ENCODE measurements at regions not wholly inside any gene's neighbourhood (a gene's known extent, or its start where the extent isn't known, plus 50 kb on each side); places are given as distances from the start of the nearest gene placed in this dataset.

DNA sequence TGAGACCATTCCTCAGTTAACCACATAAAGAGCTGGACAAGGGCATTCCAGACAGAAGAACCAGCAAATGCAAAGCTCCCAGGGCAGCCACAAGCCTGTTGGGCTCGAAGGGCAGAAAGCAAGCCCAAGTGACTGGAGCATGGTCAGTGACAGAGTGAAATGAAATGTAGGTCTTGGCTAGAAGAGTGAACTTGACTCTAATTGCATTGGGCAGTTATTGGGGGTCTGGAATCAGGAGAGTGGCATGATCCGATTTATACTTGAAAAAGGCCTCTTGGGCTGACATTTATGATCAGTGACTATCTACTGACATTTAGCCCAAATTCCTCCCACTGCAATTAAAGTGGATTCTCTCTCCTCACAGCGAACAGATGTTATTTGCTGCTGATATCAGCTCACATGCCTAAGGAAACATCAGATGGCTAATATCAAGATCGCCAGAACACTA lies 152.5 kb upstream of the KLF7 start:
- in situ Hi-C loops (cut with MboI; ENCODE audit: low pct_unique_long_range_greater_than_20kb, low sequenced_read_pairs, unreplicated experiment), result no loop called here
- TF ChIP-seq, protein P1, sequence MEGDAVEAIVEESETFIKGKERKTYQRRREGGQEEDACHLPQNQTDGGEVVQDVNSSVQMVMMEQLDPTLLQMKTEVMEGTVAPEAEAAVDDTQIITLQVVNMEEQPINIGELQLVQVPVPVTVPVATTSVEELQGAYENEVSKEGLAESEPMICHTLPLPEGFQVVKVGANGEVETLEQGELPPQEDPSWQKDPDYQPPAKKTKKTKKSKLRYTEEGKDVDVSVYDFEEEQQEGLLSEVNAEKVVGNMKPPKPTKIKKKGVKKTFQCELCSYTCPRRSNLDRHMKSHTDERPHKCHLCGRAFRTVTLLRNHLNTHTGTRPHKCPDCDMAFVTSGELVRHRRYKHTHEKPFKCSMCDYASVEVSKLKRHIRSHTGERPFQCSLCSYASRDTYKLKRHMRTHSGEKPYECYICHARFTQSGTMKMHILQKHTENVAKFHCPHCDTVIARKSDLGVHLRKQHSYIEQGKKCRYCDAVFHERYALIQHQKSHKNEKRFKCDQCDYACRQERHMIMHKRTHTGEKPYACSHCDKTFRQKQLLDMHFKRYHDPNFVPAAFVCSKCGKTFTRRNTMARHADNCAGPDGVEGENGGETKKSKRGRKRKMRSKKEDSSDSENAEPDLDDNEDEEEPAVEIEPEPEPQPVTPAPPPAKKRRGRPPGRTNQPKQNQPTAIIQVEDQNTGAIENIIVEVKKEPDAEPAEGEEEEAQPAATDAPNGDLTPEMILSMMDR (IDR thresholded peaks at IDR 0.05; ENCODE audit: extremely low read depth, insufficient read depth, missing control alignments), result no peak
- no peak for DNase-seq (ENCODE audit: low spot score)

DNA sequence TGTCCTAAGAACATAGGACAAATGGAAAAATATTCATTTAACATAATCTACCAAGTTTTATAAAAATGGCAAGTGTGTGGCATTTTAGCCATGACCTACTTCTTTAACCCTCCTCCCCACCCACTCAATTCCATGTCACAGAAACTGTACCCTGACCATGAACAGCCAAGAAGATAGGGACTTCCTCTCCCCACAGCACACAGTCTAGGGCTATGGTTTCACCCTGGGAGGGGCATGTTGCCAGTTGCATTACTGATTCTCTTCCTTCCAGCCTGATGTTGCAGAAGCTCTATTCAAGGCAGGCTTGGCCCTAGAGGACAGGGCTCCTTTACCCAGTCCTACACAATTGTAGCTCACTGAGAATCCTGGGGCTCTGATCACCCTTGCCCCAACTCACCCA lies 153.6 kb upstream of the KLF7 start:
- in situ Hi-C loops (cut with MboI; ENCODE audit: low pct_unique_long_range_greater_than_20kb, low sequenced_read_pairs, unreplicated experiment), result no loop called here
- TF ChIP-seq, protein P1 (IDR thresholded peaks at IDR 0.05; ENCODE audit: extremely low read depth, insufficient read depth, missing control alignments), result no peak
- no peak for DNase-seq (ENCODE audit: low spot score)

DNA sequence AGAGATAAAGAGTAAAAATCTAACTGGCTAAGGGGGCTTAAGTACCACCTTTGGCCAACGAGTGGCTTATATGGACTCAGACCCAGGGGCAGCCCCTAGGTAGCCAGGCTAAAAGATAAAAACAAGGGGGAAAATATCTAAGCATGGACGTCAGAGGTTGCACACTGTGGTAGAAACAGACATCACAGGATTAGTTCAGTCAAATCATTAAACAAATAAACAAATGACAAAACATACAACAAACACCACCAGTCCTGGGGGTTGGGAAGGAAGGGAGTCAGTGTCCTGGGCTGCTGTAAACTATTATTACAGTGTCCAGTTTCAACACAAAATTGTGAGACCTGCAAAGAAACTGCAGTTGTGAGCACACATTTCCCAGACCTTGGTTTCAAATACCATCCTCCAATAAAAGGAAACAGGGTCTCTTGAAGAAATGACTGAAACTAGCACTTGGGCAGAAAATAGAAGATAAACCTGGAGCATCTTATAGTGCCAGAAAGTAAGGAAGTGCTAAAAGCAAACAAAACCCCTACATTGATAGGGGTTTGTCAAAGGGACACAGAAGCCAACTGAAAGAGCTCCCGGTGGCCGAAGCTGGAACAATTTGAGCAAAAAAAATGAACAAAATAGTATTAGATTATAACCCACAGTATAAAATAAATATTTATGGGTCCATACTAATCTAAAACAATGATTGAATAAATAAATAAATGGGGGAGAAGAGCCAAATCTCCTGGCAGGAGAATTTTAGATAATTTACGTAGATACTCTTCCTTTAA lies 154.8 kb upstream of the KLF7 start:
- TF ChIP-seq, protein P1 (IDR thresholded peaks at IDR 0.05; ENCODE audit: extremely low read depth, insufficient read depth, missing control alignments), result no peak

DNA sequence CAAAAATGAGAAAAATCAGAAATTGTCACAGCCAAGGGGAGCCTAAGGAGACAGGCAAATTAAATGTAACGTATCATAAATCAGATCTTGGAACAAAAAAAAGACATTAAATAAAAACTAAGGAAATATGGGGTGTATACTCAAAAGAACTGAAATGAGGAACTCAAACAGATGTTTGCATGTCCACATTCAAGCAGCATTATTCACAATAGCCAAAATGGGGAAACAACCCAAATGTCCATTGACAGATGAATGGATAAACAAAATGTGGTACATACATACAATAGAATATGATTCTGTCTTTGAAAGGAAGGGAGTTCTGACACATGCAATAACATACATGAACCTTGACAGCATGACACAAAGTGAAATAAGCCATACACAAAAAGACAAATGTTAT lies 155.8 kb upstream of the KLF7 start:
- TF ChIP-seq, protein P1 (IDR thresholded peaks at IDR 0.05; ENCODE audit: extremely low read depth, insufficient read depth, missing control alignments), result no peak
- in situ Hi-C loops (cut with MboI; ENCODE audit: low pct_unique_long_range_greater_than_20kb, low sequenced_read_pairs, unreplicated experiment), result no loop called here
- no peak for DNase-seq (ENCODE audit: low spot score)

More for the DNA sequence above, 154.8 kb upstream of the KLF7 start:
- in situ Hi-C loops (cut with MboI; ENCODE audit: low pct_unique_long_range_greater_than_20kb, low sequenced_read_pairs, unreplicated experiment), result no loop called here
- DNase-seq (ENCODE audit: low spot score), result no peak

DNA sequence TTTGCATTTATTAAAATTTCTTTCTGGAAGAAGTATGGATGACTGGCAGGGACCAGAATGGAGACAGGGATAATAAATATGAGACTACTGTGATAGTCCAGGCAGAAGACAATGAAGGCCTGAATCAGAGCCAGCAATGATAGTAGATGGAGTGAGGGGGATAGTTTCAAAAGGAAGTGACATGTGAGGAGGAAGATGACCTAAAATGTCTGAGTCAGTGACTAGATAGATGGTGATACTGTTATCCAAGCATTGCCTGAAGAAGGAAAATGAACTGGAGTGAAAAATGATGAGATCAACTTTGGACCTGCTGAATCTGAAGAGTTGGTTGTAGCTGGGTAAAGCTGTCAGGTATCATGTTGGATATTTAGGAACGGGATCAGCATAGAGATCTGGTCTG lies 158.3 kb upstream of the KLF7 start:
- DNase-seq (ENCODE audit: low spot score), result no peak
- in situ Hi-C loops (cut with MboI; ENCODE audit: low pct_unique_long_range_greater_than_20kb, low sequenced_read_pairs, unreplicated experiment), result no loop called here
- TF ChIP-seq, protein P1 (IDR thresholded peaks at IDR 0.05; ENCODE audit: extremely low read depth, insufficient read depth, missing control alignments), result no peak

DNA sequence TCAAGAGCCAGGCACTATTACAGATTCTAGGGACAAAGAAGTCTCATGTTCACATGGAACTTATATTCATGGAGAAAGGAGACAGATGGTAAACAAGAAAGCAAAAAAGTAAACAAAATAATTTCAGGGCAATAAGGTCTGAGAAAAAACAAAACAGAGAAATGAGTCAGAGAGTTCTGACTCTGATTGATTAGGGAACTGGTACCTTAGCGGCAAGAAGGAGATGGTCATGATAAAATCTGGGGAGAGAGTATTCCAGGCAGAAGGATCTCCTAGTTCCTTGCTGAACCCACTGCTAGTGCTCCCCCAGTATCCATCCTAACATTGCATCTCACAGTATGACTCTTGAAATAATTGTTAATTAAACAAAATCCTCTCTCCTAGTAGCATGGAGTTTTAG lies 161.8 kb upstream of the KLF7 start:
- in situ Hi-C loops (cut with MboI; ENCODE audit: low pct_unique_long_range_greater_than_20kb, low sequenced_read_pairs, unreplicated experiment), result no loop called here
- DNase-seq (ENCODE audit: low spot score), result no peak
- TF ChIP-seq, protein P1 (IDR thresholded peaks at IDR 0.05; ENCODE audit: extremely low read depth, insufficient read depth, missing control alignments), result no peak
